H1 (cell line): ENCODE measurements at regions not wholly inside any gene's neighbourhood (a gene's known extent, or its start where the extent isn't known, plus 50 kb on each side); places are given as distances from the start of the nearest gene placed in this dataset.

Experiments used
- CTCF ChIA-PET: fragments of 300-600 bp; sonication (Branson Sonifier 250); formaldehyde crosslinking; loops from one replicate; lab custom pipeline; 2021; ENCODE audit not compliant: partially characterized antibody; lab: Charles Lee
- POLR2A ChIA-PET: fragments of 300-600 bp; sonication (Branson Sonifier 250); formaldehyde crosslinking; loops from one replicate; lab custom pipeline; 2021; ENCODE audit warnings: inconsistent platforms; ENCODE audit not compliant: partially characterized antibody; lab: Charles Lee
- DNase-seq, 2 experiments: peaks; one replicate each; pipeline versions ENCODE4 v3.0.0 to v3.0.0-alpha.2; 2010 to 2022; ENCODE audit warnings: low spot score in 2 of 2, low read depth in 1 of 2, mixed read lengths in 1 of 2
- FAIRE-seq: peaks from 2 replicates; lab custom pipeline; 2011; peaks lifted over from hg19 to GRCh38; lab: Jason Lieb, UNC
- H2AFZ ChIP-seq: 2 replicates; pipeline ENCODE4 v1.8.1; 2012; ENCODE audit warnings: low read length, inconsistent platforms
- H2AK5ac ChIP-seq: 2 replicates; pipeline ENCODE4 v1.6.1; 2013; ENCODE audit warnings: low read depth, low read length
- H2BK120ac ChIP-seq: replicated peaks from 2 replicates; pipeline ENCODE3; 2013; ENCODE audit warnings: low read depth, low read length, inconsistent platforms
- H2BK12ac ChIP-seq: 2 replicates; pipeline ENCODE4 v1.6.1; 2013; ENCODE audit warnings: low read depth, low read length
- H2BK15ac ChIP-seq: 2 replicates; pipeline ENCODE4 v1.6.1; 2013; ENCODE audit warnings: low read length
- H2BK20ac ChIP-seq: 2 replicates; pipeline ENCODE4 v1.6.1; 2013; ENCODE audit warnings: low read length
- H2BK5ac ChIP-seq: 2 replicates; pipeline ENCODE4 v1.6.1; 2013; ENCODE audit warnings: low read depth, low read length
- H3K14ac ChIP-seq: 2 replicates; pipeline ENCODE4 v1.6.1; 2013; ENCODE audit warnings: inconsistent platforms; ENCODE audit not compliant: insufficient read length
- H3K18ac ChIP-seq: 2 replicates; pipeline ENCODE4 v1.6.1; 2013; ENCODE audit warnings: low read length; ENCODE audit errors: extremely low read depth
- H3K23ac ChIP-seq: 2 replicates; pipeline ENCODE4 v1.6.1; 2013; ENCODE audit warnings: inconsistent platforms; ENCODE audit not compliant: insufficient read length
- H3K23me2 ChIP-seq: 2 replicates; pipeline ENCODE4 v1.6.1; 2013; ENCODE audit warnings: low read depth, low read length
- H3K27ac ChIP-seq: 2 replicates; pipeline ENCODE4 v1.6.1; 2011; ENCODE audit warnings: low read depth, low read length, inconsistent platforms
- H3K27me3 ChIP-seq, 4 experiments: replicated peaks in 1 of 4; 1 replicate in 1 of 4; 2 replicates in 3 of 4; pipeline versions ENCODE4 v1.6.1 to v1.8.1; 2011 to 2013; ENCODE audit warnings: low read length in 3 of 4, mild to moderate bottlenecking in 3 of 4, inconsistent platforms in 2 of 4, mixed read lengths in 2 of 4, moderate library complexity in 1 of 4; ENCODE audit not compliant: control insufficient read depth in 3 of 4, insufficient read depth in 3 of 4; ENCODE audit errors: extremely low read depth in 1 of 4
- H3K36me3 ChIP-seq, 4 experiments: 2 replicates each; pipeline versions ENCODE4 v1.6.1 to v1.8.1; 2011 to 2013; ENCODE audit warnings: mild to moderate bottlenecking in 4 of 4, low read length in 3 of 4, moderate library complexity in 2 of 4, control low read depth in 1 of 4, inconsistent platforms in 1 of 4; ENCODE audit not compliant: insufficient read depth in 4 of 4, control insufficient read depth in 2 of 4
- H3K4ac ChIP-seq: replicated peaks from 2 replicates; pipeline ENCODE3; 2013; ENCODE audit warnings: low read length, low read depth, mixed read lengths, inconsistent platforms; ENCODE audit not compliant: insufficient read length
- H3K4me1 ChIP-seq, 4 experiments: replicated peaks in 1 of 4; 1 replicate in 1 of 4; 2 replicates in 3 of 4; pipeline versions ENCODE4 v1.6.1 to v1.8.1; 2011 to 2013; ENCODE audit warnings: low read length in 3 of 4, inconsistent platforms in 2 of 4, mixed read lengths in 1 of 4; ENCODE audit not compliant: insufficient read depth in 4 of 4, control insufficient read depth in 3 of 4
- H3K4me2 ChIP-seq, 2 experiments: 2 replicates each; pipeline versions ENCODE4 v1.6.1 to v1.8.1; 2011 to 2013; ENCODE audit warnings: low read depth in 2 of 2, low read length in 2 of 2, control low read depth in 1 of 2, inconsistent platforms in 1 of 2, mild to moderate bottlenecking in 1 of 2; ENCODE audit not compliant: insufficient read depth in 1 of 2
- H3K4me3 ChIP-seq, 4 experiments: fragments of 200-600, 300-600 bp in 1 of 4; sonication (generic), shearing (Covaris generic), sonication (Bioruptor Twin) in 1 of 4; 2 replicates each; pipeline versions ENCODE4 v1.5.1 to v1.8.1; 2011 to 2016; ENCODE audit warnings: low read length in 4 of 4, low read depth in 3 of 4, control low read depth in 2 of 4, inconsistent platforms in 2 of 4, mild to moderate bottlenecking in 2 of 4, mixed read lengths in 1 of 4, moderate library complexity in 1 of 4; ENCODE audit not compliant: insufficient read depth in 2 of 4; ENCODE audit errors: extremely low read depth in 1 of 4
- H3K56ac ChIP-seq: replicated peaks from 2 replicates; pipeline ENCODE3; 2013; ENCODE audit warnings: low read depth, mild to moderate bottlenecking, mixed read lengths, low read length, inconsistent platforms; ENCODE audit not compliant: insufficient read length
- H3K79me1 ChIP-seq: 2 replicates; pipeline ENCODE4 v1.6.1; 2013; ENCODE audit warnings: low read depth, low read length, control low read depth
- H3K79me2 ChIP-seq, 2 experiments: 2 replicates each; pipeline versions ENCODE4 v1.6.1 to v1.8.1; 2012 to 2013; ENCODE audit warnings: low read length in 2 of 2, mild to moderate bottlenecking in 2 of 2, inconsistent platforms in 1 of 2; ENCODE audit not compliant: insufficient read depth in 2 of 2, control insufficient read depth in 1 of 2
- H3K9ac ChIP-seq, 4 experiments: replicated peaks in 1 of 4; 1 replicate in 1 of 4; 2 replicates in 3 of 4; pipeline versions ENCODE4 v1.6.1 to v1.8.1; 2011 to 2013; ENCODE audit warnings: low read depth in 3 of 4, low read length in 3 of 4, control low read depth in 2 of 4, mild to moderate bottlenecking in 2 of 4, moderate library complexity in 2 of 4, inconsistent platforms in 1 of 4; ENCODE audit errors: extremely low read depth in 1 of 4
- H3K9me3 ChIP-seq, 2 experiments: 2 replicates each; pipeline versions ENCODE4 v1.6.1 to v1.8.1; 2012 to 2013; ENCODE audit warnings: mild to moderate bottlenecking in 2 of 2, moderate library complexity in 2 of 2, control low read depth in 1 of 2, inconsistent platforms in 1 of 2, low read depth in 1 of 2, low read length in 1 of 2, mixed read lengths in 1 of 2; ENCODE audit not compliant: insufficient read depth in 2 of 2
- H4K20me1 ChIP-seq, 2 experiments: replicated peaks in 1 of 2; 2 replicates each; pipeline versions ENCODE3 to v1.8.1; 2011 to 2013; ENCODE audit warnings: inconsistent platforms in 2 of 2, low read length in 2 of 2, mild to moderate bottlenecking in 1 of 2; ENCODE audit not compliant: insufficient read depth in 2 of 2, control insufficient read depth in 1 of 2
- H4K5ac ChIP-seq: 2 replicates; pipeline ENCODE4 v1.6.1; 2013; ENCODE audit warnings: low read length, low read depth, mixed read lengths, inconsistent platforms; ENCODE audit not compliant: insufficient read length
- H4K8ac ChIP-seq: 2 replicates; pipeline ENCODE4 v1.8.0; 2013; ENCODE audit warnings: mild to moderate bottlenecking, moderate library complexity, low read length, inconsistent platforms; ENCODE audit not compliant: insufficient read depth; ENCODE audit errors: extremely low read depth
- H4K91ac ChIP-seq: replicated peaks from 2 replicates; pipeline ENCODE3; 2013; ENCODE audit warnings: low read length, mixed read lengths, inconsistent platforms; ENCODE audit not compliant: insufficient read length
- BRCA1 ChIP-seq: IDR thresholded peaks from 2 replicates; pipeline ENCODE4 v1.6.1; 2012; ENCODE audit warnings: low read depth, low read length, improper control_type of control experiment
- CBX5 ChIP-seq: fragments of 300-800, 300-1000 bp; sonication (generic); IDR thresholded peaks from 2 replicates; pipeline ENCODE4 v1.7.1; 2016; ENCODE audit warnings: antibody characterized with exemption, low read length, low read depth
- KDM5A ChIP-seq: fragments of 200-600 bp; IDR thresholded peaks from 2 replicates; pipeline ENCODE4 v1.7.1; 2012; ENCODE audit warnings: mild to moderate bottlenecking, low read length, inconsistent platforms, mixed read lengths
- MAFK ChIP-seq: IDR thresholded peaks from 2 replicates; pipeline ENCODE4 v1.6.1; 2012; ENCODE audit warnings: low read depth, mild to moderate bottlenecking, improper control_type of control experiment, low read length
- NANOG ChIP-seq: IDR thresholded peaks from 2 replicates; pipeline ENCODE4 v1.6.1; 2011; ENCODE audit warnings: low read length, low read depth, mild to moderate bottlenecking, inconsistent platforms; ENCODE audit not compliant: insufficient read depth, poor library complexity, severe bottlenecking
- PHF8 ChIP-seq: fragments of 200-600 bp; sonication (generic); conservative IDR thresholded peaks from 2 replicates; pipeline ENCODE4 v1.7.1; 2012; ENCODE audit warnings: low read depth, mild to moderate bottlenecking, inconsistent platforms, low read length, moderate library complexity
- POU5F1 ChIP-seq: IDR thresholded peaks from 2 replicates; pipeline ENCODE4 v1.6.1; 2011; ENCODE audit warnings: low read depth, mild to moderate bottlenecking, low read length, moderate library complexity
- RBBP5 ChIP-seq: IDR thresholded peaks from 2 replicates; pipeline ENCODE4 v1.7.1; 2012; ENCODE audit warnings: low read depth, mild to moderate bottlenecking, inconsistent platforms, low read length, moderate library complexity, borderline replicate concordance
- SP2 ChIP-seq: IDR thresholded peaks from 2 replicates; pipeline ENCODE4 v1.6.1; 2012; ENCODE audit warnings: mild to moderate bottlenecking, low read length, inconsistent platforms
- USF2 ChIP-seq: IDR thresholded peaks from 2 replicates; pipeline ENCODE4 v1.6.1; 2011; ENCODE audit warnings: low read length, improper control_type of control experiment
- ZNF274 ChIP-seq: IDR thresholded peaks from 2 replicates; pipeline ENCODE4 v1.7.0; 2012; ENCODE audit warnings: low read length, borderline replicate concordance; ENCODE audit errors: extremely low read depth
- WGBS, 2 experiments: shearing (Covaris generic) in 1 of 2; methylation state at CpG; one replicate each; pipeline versions ENCODE4 v1.1.6 to v1.1.7; 2013 to 2015; ENCODE audit warnings: low lambda C conversion rate in 2 of 2, mixed read lengths in 2 of 2, inconsistent platforms in 1 of 2, low coverage in 1 of 2, missing lambda C conversion rate in 1 of 2; ENCODE audit not compliant: insufficient replicate concordance in 2 of 2, insufficient coverage in 1 of 2, insufficient read length in 1 of 2; ENCODE audit errors: extremely low coverage in 1 of 2, missing lambda C conversion rate in 1 of 2; 5-methylcytosine and 5-hydroxymethylcytosine counted together
- TF ChIP-seq, protein P1 (sequence below): IDR thresholded peaks from 2 replicates; pipeline ENCODE4 v1.6.1; 2012; ENCODE audit warnings: inconsistent platforms

DNA sequence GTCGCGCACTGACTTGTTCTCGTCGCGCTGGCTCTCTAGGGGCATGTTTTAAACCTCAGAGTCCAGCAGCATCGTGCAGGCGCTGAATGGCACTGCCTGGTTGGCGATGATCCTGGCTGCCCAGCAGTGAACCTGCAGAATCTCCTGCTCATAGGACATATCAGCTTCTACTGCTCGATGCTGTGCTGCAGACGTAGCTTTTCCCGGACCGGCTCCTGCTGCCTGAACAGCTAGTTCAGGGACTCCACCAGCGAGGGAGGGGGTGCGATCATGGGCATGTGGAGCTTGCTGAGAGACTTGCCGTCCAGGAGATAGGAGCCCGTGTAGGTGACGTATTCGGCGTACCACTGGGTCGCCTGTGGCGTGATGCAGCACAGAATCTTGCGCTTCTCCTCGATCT lies 890.0 kb upstream of the LRRTM1 start (continued):
- TF ChIP-seq KDM5A: no peak

DNA sequence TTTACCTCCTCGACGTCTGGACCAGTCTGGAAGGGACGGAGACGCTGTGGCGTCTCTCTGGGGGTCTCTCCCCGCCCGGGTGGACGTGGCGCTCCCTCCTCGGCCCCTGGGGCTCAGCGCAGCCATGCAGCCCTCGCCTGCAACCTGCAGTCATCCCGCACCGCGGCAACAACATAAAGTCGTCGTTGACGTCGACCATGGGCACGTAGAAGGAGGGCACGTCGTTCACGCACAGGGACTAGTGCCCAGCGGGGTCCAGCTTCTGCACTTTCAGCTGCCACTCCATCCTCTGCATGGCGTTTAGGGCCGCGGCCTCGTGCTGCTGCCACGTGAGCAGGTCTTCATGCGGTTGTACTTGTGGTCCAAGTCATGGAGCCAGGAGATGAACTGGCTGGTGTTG lies 889.6 kb upstream of the LRRTM1 start:
- 93% methylated on average over 22 of the region's 30 CpGs; no CpG with 5 or more reads in 1 of the 2 experiments for WGBS, 2 experiments
- Histone ChIP-seq H2BK12ac (no peak overlapping the region), H3K9me3 (peaks cover 0 to 15% of the 10 kb centered on the region in 2 experiments; a peak in 1 of 4 replicates), H2BK20ac (no peak overlapping the region), H3K4me1 (no peaks in the 10 kb centered on the region), H2AK5ac (no peak overlapping the region), H3K27me3 (no peaks in the 10 kb centered on the region), H3K4me2 (no peak overlapping the region), H3K27ac (no peak overlapping the region), H3K79me1 (no peaks in the 10 kb centered on the region), H3K23me2 (no peaks in the 10 kb centered on the region), H3K79me2 (no peaks in the 10 kb centered on the region), H3K18ac (no peak overlapping the region), H3K4ac (no peak overlapping the region), H2AFZ (no peak overlapping the region; the same call in 1 of the 2 replicates), H2BK120ac (no peak overlapping the region), H3K23ac (no peak overlapping the region), H4K8ac (no peak overlapping the region), H3K56ac (no peak overlapping the region), H3K9ac (no peak overlapping the region), H2BK15ac (no peak overlapping the region), H3K14ac (no peak overlapping the region), H2BK5ac (no peak overlapping the region), H3K4me3 (no peak overlapping the region), H4K5ac (no peak overlapping the region), H4K91ac (no peak overlapping the region), H4K20me1 (no peaks in the 10 kb centered on the region), H3K36me3 (no peaks in the 10 kb centered on the region)
- POLR2A ChIA-PET: no interaction called here
- no peak for DNase-seq
- FAIRE-seq: no peak
- CTCF ChIA-PET: no interaction called here
- TF ChIP-seq MAFK (no peak), USF2 (no peak), CBX5 (no peak), PHF8 (no peak), BRCA1 (no peak), RBBP5 (no peak), ZNF274 (no peak), POU5F1 (no peak), NANOG (no peak), SP2 (no peak)
- TF ChIP-seq, protein P1, sequence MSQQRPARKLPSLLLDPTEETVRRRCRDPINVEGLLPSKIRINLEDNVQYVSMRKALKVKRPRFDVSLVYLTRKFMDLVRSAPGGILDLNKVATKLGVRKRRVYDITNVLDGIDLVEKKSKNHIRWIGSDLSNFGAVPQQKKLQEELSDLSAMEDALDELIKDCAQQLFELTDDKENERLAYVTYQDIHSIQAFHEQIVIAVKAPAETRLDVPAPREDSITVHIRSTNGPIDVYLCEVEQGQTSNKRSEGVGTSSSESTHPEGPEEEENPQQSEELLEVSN: no peak
